ENCODE measurements at regions not wholly inside any gene's neighbourhood (a gene's known extent, or its start where the extent isn't known, plus 50 kb on each side); places are given as distances from the start of the nearest gene placed in this dataset.

- TF ChIP-seq POLR2AphosphoS5 (IDR thresholded peaks at IDR 0.05) (no peak), EP300 (IDR thresholded peaks at IDR 0.05) (no peak)
Measured at GRCh38 chr1:194052514-194053338, 866.3 kb upstream of the B3GALT2 start.
